Cardiac fibroblast (primary cell): ENCODE measurements at regions not wholly inside any gene's neighbourhood (a gene's known extent, or its start where the extent isn't known, plus 50 kb on each side); places are given as distances from the start of the nearest gene placed in this dataset.

Experiments used
- DNase-seq, 2 donors: peaks; one replicate each; pipeline versions ENCODE4 v3.0.0 to v3.0.0-alpha.2; 2010; ENCODE audit warnings: low read depth in 2 of 2
- H3K4me3 ChIP-seq, 2 donors: replicated peaks in 1 of 2; 1 replicate in 1 of 2; 2 replicates in 1 of 2; pipeline ENCODE4 v1.5.1; 2011; ENCODE audit warnings: low read depth in 2 of 2, low read length in 2 of 2, mild to moderate bottlenecking in 2 of 2, moderate library complexity in 1 of 2
- TF ChIP-seq, protein P1 (sequence below): IDR thresholded peaks from one replicate; pipeline ENCODE4 v1.5.1; 2011; ENCODE audit warnings: low read depth, mild to moderate bottlenecking, low read length, inconsistent platforms

DNA sequence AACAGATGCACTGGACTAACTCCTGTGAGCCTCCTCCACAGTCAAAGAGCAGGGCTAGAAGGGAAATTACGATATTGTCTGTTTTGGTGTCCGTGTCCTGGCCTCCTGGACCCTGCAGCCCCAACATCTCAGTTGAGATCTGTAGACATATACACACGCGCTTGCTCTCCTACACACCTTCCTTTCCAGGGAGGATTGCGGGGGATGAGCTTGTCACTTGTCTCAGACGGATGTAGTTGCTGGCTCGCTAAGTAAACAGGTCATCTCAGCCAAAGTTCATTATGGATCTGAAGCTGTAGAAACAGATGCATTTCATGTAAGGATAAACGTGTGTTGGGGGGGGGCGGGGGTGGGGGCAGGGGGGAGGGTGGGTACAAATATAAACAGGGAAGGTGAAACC, 549.3 kb downstream of the CCDC171 start:
- TF ChIP-seq, protein P1, sequence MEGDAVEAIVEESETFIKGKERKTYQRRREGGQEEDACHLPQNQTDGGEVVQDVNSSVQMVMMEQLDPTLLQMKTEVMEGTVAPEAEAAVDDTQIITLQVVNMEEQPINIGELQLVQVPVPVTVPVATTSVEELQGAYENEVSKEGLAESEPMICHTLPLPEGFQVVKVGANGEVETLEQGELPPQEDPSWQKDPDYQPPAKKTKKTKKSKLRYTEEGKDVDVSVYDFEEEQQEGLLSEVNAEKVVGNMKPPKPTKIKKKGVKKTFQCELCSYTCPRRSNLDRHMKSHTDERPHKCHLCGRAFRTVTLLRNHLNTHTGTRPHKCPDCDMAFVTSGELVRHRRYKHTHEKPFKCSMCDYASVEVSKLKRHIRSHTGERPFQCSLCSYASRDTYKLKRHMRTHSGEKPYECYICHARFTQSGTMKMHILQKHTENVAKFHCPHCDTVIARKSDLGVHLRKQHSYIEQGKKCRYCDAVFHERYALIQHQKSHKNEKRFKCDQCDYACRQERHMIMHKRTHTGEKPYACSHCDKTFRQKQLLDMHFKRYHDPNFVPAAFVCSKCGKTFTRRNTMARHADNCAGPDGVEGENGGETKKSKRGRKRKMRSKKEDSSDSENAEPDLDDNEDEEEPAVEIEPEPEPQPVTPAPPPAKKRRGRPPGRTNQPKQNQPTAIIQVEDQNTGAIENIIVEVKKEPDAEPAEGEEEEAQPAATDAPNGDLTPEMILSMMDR, result no peak
- DNase-seq, result no peak
- H3K4me3 ChIP-seq, result no peak overlapping the region

DNA sequence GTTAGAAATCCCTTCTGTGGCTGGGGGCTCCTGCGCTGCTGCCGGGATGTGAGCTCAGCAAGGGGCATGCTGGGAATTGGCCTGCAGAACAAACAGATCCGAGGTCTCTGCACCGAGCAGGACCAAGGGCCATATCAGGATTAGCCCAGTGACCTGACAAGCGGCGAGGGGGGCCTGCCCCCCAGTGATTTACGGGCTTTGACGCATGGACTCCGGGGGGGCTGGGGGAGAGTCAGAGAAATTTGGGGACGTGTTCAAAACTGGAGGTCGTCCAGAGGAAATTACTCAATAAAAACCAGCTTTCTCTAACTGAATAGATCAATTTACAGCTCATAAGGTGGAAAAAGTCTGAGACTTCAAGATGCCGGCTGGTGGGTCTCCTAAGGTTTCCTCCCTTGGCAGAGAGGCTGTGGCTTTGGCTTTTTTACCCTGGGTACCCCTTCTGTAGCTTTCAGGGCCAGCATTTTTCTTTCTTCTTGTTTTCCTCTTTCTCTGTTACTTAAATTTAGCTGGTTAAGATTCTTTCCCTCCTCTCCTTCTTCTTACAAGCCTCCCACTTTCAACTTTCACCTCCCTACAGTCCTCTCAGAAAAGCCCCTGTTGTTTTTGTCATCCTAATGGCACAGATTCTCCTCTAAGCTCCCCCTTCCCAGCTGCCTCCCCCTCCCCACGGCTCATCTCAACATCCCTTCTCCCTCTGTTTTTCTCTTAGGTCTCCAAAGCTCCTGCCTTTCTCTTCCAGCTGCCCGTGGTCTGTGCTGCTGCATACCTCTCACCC, 551.0 kb downstream of the CCDC171 start:
- no peak overlapping the region for H3K4me3 ChIP-seq
- TF ChIP-seq, protein P1, result no peak
- DNase-seq, result peak in 1 of 2 donors; percentile 36

DNA sequence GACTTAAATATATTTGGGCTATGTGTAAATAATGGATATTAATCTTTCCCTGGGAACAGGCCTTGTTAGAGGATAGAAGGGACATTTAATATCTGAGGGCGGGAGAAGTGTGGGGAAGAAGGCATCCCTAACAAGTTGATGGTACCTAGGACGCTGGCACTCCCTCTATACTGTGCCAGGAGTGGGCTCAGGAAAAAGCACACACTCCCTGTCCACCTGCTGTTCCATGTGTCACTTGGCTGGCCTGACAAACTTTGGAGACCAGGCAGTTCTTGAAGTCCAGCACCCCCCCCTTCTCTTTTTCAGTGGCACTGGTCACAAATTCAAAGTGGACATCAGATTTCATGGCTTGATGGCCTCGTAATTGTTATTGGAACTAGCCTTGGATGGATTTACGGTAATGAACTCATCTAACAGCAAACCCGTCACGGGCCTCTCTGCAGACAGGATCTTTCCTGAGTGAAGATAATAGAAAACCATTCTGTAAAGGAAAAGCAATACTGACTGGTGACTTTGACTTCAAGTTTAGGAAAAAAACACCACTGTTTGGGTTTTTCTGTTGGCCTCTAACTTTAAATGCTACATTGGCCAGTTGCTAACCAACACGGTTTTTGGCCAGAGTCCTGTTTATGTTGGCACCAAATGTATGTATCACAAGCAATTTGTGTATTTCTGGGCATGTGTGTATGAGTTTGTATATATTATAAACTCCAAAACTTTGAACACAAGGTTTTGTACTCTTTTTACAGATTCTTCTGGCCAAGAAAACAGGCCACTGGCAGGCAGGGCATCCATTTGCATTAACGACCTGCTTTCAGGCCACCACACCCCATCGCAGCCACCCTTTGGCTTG, 552.6 kb downstream of the CCDC171 start:
- peak; percentile 50 to 69 for DNase-seq
- H3K4me3 ChIP-seq, result no peak overlapping the region
- TF ChIP-seq, protein P1, result no peak

DNA sequence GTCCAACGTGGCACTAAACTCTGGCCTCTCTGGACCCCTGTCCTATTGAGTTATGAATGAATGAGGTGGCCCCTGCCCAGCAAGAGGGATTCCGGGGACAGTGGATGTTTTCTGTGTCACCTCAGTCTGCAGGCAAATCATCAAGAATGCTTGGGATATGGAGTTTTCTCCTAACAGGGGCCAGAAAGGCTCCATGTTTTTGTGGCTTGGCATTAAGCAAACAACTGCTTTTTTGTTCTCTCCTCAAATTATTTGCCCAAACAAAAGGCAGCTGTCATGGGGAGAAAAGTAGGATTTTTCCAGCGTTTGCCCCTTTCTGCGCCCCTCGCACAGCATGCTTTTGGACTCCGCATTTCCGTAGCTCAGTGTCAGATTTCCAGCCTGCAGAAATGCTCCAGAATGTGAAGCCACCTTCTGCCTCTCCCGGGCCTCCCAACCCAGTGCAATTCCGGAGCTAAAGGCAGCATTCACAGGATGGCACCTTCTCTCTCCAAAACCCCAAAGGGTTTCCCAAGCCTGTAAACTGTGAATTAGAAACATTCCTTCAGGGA, 553.3 kb downstream of the CCDC171 start:
- DNase-seq, result no peak
- TF ChIP-seq, protein P1, result no peak
- H3K4me3 ChIP-seq, result no peak overlapping the region

DNA sequence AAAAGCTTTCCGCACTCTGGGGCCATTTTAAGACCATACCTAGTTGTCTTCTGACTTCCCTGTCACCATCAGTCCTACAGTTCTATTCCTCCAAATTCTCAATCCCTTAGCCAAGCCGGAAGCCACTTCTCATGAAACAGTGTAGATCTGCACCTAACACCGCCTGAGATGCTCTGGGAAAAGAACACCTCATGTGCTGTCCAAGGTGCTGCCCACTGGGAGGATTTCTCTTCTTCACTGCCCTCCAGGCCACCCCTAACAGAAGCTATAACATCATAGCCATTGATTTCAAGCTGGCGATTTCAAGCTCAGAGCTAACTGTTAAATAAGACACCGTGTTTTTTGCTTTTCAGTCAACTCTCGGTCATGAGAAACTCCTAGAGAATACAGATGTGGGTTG, 559.3 kb downstream of the CCDC171 start:
- TF ChIP-seq, protein P1, result no peak
- peak in 1 of 2 donors; percentile 19 for DNase-seq

DNA sequence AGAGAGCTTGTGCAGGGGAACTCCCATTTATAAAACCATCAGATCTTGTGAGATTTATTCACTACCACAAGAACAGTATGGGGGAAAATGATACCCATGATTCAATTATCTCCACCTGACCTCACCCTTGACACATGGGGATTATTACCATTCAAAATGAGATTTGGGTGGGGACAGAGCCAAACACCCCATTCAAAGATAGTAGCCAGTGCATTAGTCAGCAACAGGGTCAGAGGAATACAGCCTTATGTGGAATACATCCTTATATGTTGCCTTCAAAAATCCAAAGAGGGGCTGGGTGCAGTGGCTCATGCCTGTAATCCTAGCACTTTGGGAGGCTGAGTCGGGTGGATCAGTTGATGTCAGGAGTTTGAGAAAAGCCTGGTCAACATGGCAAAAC, 563.2 kb downstream of the CCDC171 start:
- TF ChIP-seq, protein P1, result no peak
- no peak overlapping the region for H3K4me3 ChIP-seq

More for the DNA sequence above, 559.3 kb downstream of the CCDC171 start:
- no peak overlapping the region for H3K4me3 ChIP-seq

More for the DNA sequence above, 563.2 kb downstream of the CCDC171 start:
- DNase-seq, result no peak
